ENCODE measurements at regions not wholly inside any gene's neighbourhood (a gene's known extent, or its start where the extent isn't known, plus 50 kb on each side); places are given as distances from the start of the nearest gene placed in this dataset.
"Not testable (repeated sequence)": the region's sequence is repeated elsewhere in the genome, so short reads cannot be mapped to it uniquely, and the experiment has no call there.

DNA sequence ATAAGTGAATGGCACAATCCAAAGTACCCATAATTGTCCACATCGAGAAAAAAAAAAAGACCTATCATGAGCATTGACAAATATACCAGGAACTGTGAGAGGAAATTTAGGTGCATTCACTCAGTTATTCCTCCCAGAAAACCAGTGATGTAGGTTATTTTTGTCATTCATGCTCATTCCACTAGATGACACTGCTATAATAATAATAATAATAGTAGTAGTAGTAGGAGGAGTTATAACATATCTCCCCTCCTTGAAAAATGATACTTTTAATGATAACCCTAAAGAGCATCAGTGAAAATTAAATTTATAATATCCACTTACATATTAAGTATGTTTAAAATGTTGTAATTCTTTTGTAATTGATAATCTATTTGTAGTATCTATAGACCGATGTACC is 463.9 kb upstream of the MIR17HG start:
- Histone ChIP-seq H3K4me3 (no peak overlapping the region), H3K4me1 (no peaks in the 10 kb centered on the region), H3K9me3 (no peaks in the 10 kb centered on the region), H3K27ac (no peak overlapping the region), H3K36me3 (no peaks in the 10 kb centered on the region), H3K27me3 (no peaks in the 10 kb centered on the region)
- TF ChIP-seq, protein P1, sequence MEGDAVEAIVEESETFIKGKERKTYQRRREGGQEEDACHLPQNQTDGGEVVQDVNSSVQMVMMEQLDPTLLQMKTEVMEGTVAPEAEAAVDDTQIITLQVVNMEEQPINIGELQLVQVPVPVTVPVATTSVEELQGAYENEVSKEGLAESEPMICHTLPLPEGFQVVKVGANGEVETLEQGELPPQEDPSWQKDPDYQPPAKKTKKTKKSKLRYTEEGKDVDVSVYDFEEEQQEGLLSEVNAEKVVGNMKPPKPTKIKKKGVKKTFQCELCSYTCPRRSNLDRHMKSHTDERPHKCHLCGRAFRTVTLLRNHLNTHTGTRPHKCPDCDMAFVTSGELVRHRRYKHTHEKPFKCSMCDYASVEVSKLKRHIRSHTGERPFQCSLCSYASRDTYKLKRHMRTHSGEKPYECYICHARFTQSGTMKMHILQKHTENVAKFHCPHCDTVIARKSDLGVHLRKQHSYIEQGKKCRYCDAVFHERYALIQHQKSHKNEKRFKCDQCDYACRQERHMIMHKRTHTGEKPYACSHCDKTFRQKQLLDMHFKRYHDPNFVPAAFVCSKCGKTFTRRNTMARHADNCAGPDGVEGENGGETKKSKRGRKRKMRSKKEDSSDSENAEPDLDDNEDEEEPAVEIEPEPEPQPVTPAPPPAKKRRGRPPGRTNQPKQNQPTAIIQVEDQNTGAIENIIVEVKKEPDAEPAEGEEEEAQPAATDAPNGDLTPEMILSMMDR (IDR thresholded peaks at IDR 0.05) = no peak
- TF ChIP-seq POLR2A (IDR thresholded peaks at IDR 0.05) (no peak), POLR2AphosphoS5 (IDR thresholded peaks at IDR 0.05) (no peak), EP300 (IDR thresholded peaks at IDR 0.05) (no peak)
- intact Hi-C loops (cut with DNase I) = no loop called here
- no peak for DNase-seq
- WGBS, 2 donors = 83 to 86% methylated on average over 2 of the region's 2 CpGs

DNA sequence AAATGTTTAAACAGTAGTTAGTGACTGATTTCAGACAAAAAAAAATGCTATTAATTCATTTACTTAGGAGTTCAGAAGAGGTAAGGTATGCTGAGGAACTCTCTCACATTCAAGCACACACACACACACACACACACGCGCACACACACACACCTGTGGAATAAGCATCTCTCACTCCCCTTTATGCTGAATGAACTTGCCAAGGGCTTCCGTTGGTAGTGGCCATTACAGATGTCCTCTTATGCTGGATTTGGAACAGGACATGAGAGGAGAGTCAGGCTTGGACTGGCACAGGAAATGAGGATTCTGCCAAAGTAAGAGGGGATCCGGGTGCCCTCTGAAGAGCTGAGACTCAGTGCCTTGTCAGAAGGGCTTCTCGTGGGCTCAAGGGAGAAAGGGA is 463.4 kb upstream of the MIR17HG start:
- Histone ChIP-seq H3K4me1 (no peaks in the 10 kb centered on the region), H3K36me3 (no peaks in the 10 kb centered on the region), H3K27me3 (no peaks in the 10 kb centered on the region), H3K9me3 (no peaks in the 10 kb centered on the region), H3K4me3 (no peak overlapping the region), H3K27ac (no peak overlapping the region)
- intact Hi-C loops (cut with DNase I) = no loop called here
- no peak for TF ChIP-seq POLR2A (IDR thresholded peaks at IDR 0.05)
- TF ChIP-seq POLR2AphosphoS5 (IDR thresholded peaks at IDR 0.05) = no peak
- TF ChIP-seq, protein P1 (IDR thresholded peaks at IDR 0.05) = no peak
- no peak for TF ChIP-seq EP300 (IDR thresholded peaks at IDR 0.05)
- DNase-seq = no peak
- 75 to 87% methylated on average over 5 of the region's 5 CpGs for WGBS, 2 donors

DNA sequence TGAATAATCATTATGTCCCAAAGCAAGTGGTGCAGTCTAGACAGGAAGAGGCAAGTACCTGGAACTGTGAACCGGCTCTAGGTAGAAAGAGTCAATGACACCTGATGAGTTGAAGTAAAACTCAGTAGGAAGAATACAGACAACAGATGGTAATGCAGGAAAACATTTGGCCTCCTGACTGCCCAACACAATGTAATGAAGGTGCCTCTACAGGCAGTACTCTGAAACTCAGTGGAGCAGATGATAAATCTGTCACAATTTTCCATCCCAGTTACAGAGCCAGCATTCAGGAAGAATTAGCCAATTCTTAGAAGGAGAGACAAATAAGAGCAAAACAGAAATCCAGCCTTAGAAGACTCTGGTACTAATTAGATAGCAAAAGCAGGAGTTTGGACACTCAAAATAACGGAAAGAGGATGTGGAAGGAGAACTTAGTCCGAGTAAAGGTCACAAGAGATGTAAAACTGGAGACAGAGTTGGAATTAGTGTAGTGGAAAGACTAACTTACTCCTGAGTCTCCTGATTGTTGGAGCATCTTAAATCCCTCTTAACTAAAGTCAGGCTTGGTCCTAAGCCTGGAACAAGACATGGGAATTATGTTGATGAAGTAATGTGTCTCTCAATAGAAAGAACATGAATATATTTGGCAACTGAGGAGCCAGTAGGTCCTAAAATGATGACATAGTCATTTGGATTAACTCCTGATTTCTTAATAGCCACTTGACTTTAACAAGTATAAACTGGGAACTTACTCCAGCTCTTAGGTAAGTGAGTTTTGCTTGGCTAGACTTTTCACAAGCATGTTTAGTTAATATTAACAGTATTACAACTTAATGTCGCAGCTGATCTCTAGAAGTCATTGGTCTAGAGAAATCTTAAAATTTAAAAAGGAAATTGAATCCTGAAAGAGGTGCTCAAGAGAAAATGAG is 457.3 kb upstream of the MIR17HG start:
- DNase-seq = no peak
- H3K27ac ChIP-seq = no peak overlapping the region
- no peak overlapping the region for H3K4me3 ChIP-seq
- intact Hi-C loops (cut with DNase I) = no loop called here
- no peaks in the 10 kb centered on the region for H3K9me3 ChIP-seq
- H3K36me3 ChIP-seq = no peaks in the 10 kb centered on the region
- TF ChIP-seq, protein P1 (IDR thresholded peaks at IDR 0.05) = no peak
- TF ChIP-seq EP300 (IDR thresholded peaks at IDR 0.05) (no peak), POLR2AphosphoS5 (IDR thresholded peaks at IDR 0.05) (no peak), POLR2A (IDR thresholded peaks at IDR 0.05) (no peak)
- no peaks in the 10 kb centered on the region for H3K4me1 ChIP-seq
- H3K27me3 ChIP-seq = no peaks in the 10 kb centered on the region
- WGBS, 2 donors = 52 to 80% methylated on average over 4 of the region's 4 CpGs

- intact Hi-C loops (cut with DNase I) = no loop called here
- no peak for TF ChIP-seq POLR2AphosphoS5 (IDR thresholded peaks at IDR 0.05)
- TF ChIP-seq EP300 (IDR thresholded peaks at IDR 0.05) = no peak
- TF ChIP-seq, protein P1 (IDR thresholded peaks at IDR 0.05) = no peak
- TF ChIP-seq POLR2A (IDR thresholded peaks at IDR 0.05) = no peak
- H3K4me1 ChIP-seq = no peaks in the 10 kb centered on the region
- WGBS, 2 donors = 81 to 93% methylated on average over 2 of the region's 2 CpGs
- no peak overlapping the region for H3K27ac ChIP-seq
- H3K36me3 ChIP-seq = no peaks in the 10 kb centered on the region
- no peaks in the 10 kb centered on the region for H3K27me3 ChIP-seq
- DNase-seq = no peak
- no peak overlapping the region for H3K4me3 ChIP-seq
- H3K9me3 ChIP-seq = no peaks in the 10 kb centered on the region
These were observed 456.2 kb upstream of the MIR17HG start for GRCh38 chr13:90891329-90891728.

GRCh38 chr13:90893199-90893598 is 454.3 kb upstream of the MIR17HG start:
- H3K4me3 ChIP-seq; H3K9me3 ChIP-seq; intact Hi-C loops (cut with DNase I); H3K4me1 ChIP-seq; H3K27me3 ChIP-seq; H3K27ac ChIP-seq; DNase-seq; H3K36me3 ChIP-seq: not testable (repeated sequence)
- 73 to 94% methylated on average over 6 of the region's 6 CpGs for WGBS, 2 donors

Measured in sigmoid colon (tissue), 6 donors.